ENCODE measurements at regions not wholly inside any gene's neighbourhood (a gene's known extent, or its start where the extent isn't known, plus 50 kb on each side); places are given as distances from the start of the nearest gene placed in this dataset.

- no peak for DNase-seq
These were observed 95.2 kb upstream of the ATP11B start for GRCh38 chr3:182698078-182698477.

- DNase-seq: no peak
These were observed 93.6 kb upstream of the ATP11B start for GRCh38 chr3:182699550-182700170.

- DNase-seq: no peak
These were observed 91.1 kb upstream of the ATP11B start for GRCh38 chr3:182702216-182702615.

GRCh38 chr3:182703233-182703632, 90.1 kb upstream of the ATP11B start:
- no peak for DNase-seq

GRCh38 chr3:182704926-182705325, 88.4 kb upstream of the ATP11B start:
- no peak for DNase-seq

- DNase-seq: no peak
These were observed 84.5 kb upstream of the ATP11B start for GRCh38 chr3:182708810-182709209.

GRCh38 chr3:182709306-182709705, 84.0 kb upstream of the ATP11B start:
- no peak for DNase-seq

- DNase-seq: no peak
These were observed 82.6 kb upstream of the ATP11B start for GRCh38 chr3:182710557-182711157.

- DNase-seq: no peak
These were observed 82.0 kb upstream of the ATP11B start for GRCh38 chr3:182711261-182711683.

GRCh38 chr3:182711853-182712252, 81.5 kb upstream of the ATP11B start:
- no peak for DNase-seq

GRCh38 chr3:182713111-182713510, 80.2 kb upstream of the ATP11B start:
- no peak for DNase-seq

GRCh38 chr3:182713743-182714517, 79.4 kb upstream of the ATP11B start:
- no peak for DNase-seq

GRCh38 chr3:182715006-182715405, 78.3 kb upstream of the ATP11B start:
- DNase-seq: no peak

GRCh38 chr3:182716114-182716688, 77.1 kb upstream of the ATP11B start:
- DNase-seq: no peak

- DNase-seq: no peak
These were observed 76.1 kb upstream of the ATP11B start for GRCh38 chr3:182717216-182717615.

- no peak for DNase-seq
These were observed 70.4 kb upstream of the ATP11B start for GRCh38 chr3:182722907-182723306.

GRCh38 chr3:182723596-182723995, 69.7 kb upstream of the ATP11B start:
- DNase-seq: no peak

GRCh38 chr3:182725372-182726251, 67.7 kb upstream of the ATP11B start:
- DNase-seq: no peak

GRCh38 chr3:182726258-182727142, 66.8 kb upstream of the ATP11B start:
- no peak for DNase-seq

- no peak for DNase-seq
These were observed 65.1 kb upstream of the ATP11B start for GRCh38 chr3:182728238-182728637.
